ENCODE measurements at regions not wholly inside any gene's neighbourhood (a gene's known extent, or its start where the extent isn't known, plus 50 kb on each side); places are given as distances from the start of the nearest gene placed in this dataset.
A peak's percentile ranks its signal among the peaks of the same experiment; 100 is the strongest.
"Not testable (repeated sequence)": the region's sequence is repeated elsewhere in the genome, so short reads cannot be mapped to it uniquely, and the experiment has no call there.

GRCh38 chr2:43065036-43065435 is 161.4 kb downstream of the ZFP36L2 start:
- DNase-seq (peak in 1 of 4 donors; percentile 10), ATAC-seq (no peak)
- intact Hi-C loops (cut with DNase I): no loop called here
- 66 to 94% methylated on average over 3 of the region's 3 CpGs for WGBS, 2 donors
- no peak for TF ChIP-seq POLR2A (IDR thresholded peaks at IDR 0.05)
- TF ChIP-seq CTCF (IDR thresholded peaks at IDR 0.05): no peak
- H3K4me1 ChIP-seq: no peaks in the 10 kb centered on the region
- no peaks in the 10 kb centered on the region for H3K9me3 ChIP-seq
- H3K36me3 ChIP-seq (replicated peaks in 1 of 2; ENCODE audit: insufficient read depth in 1 of 2, low read depth in 2 of 2): no peaks in the 10 kb centered on the region
- H3K27me3 ChIP-seq: no peaks in the 10 kb centered on the region
- H3K27ac ChIP-seq: no peak overlapping the region
- no peak overlapping the region for H3K4me3 ChIP-seq

GRCh38 chr2:43063096-43063495 is 163.3 kb downstream of the ZFP36L2 start:
- H3K4me1 ChIP-seq; H3K36me3 ChIP-seq (replicated peaks in 1 of 2; ENCODE audit: insufficient read depth in 1 of 2, low read depth in 2 of 2); H3K27me3 ChIP-seq; H3K4me3 ChIP-seq; intact Hi-C loops (cut with DNase I); ATAC-seq; H3K27ac ChIP-seq; DNase-seq; H3K9me3 ChIP-seq: not testable (repeated sequence)
- WGBS, 2 donors: no CpG with 5 or more reads among the region's 32 CpGs

GRCh38 chr2:43062058-43062457 is 164.3 kb downstream of the ZFP36L2 start:
- Histone ChIP-seq H3K27me3 (no peaks in the 10 kb centered on the region), H3K27ac (no peak overlapping the region), H3K4me3 (no peak overlapping the region), H3K4me1 (peaks cover 4% of the 10 kb centered on the region), H3K36me3 (replicated peaks in 1 of 2; ENCODE audit: insufficient read depth in 1 of 2, low read depth in 2 of 2) (no peaks in the 10 kb centered on the region), H3K9me3 (no peaks in the 10 kb centered on the region)
- TF ChIP-seq POLR2A (IDR thresholded peaks at IDR 0.05) (no peak), CTCF (IDR thresholded peaks at IDR 0.05) (no peak)
- intact Hi-C loops (cut with DNase I): no loop called here
- ATAC-seq (no peak), DNase-seq (no peak)

GRCh38 chr2:43060390-43061016 is 165.9 kb downstream of the ZFP36L2 start:
- DNase-seq: peak in 1 of 4 donors; percentile 9

GRCh38 chr2:43059183-43059897 is 167.1 kb downstream of the ZFP36L2 start:
- H3K36me3 ChIP-seq (replicated peaks in 1 of 2; ENCODE audit: insufficient read depth in 1 of 2, low read depth in 2 of 2): no peaks in the 10 kb centered on the region
- intact Hi-C loops (cut with DNase I): no loop called here
- ATAC-seq (peak; percentile 54), DNase-seq (peak; percentile 39 to 75 (median 59))
- peaks cover 9% of the 10 kb centered on the region for H3K4me1 ChIP-seq
- no peaks in the 10 kb centered on the region for H3K27me3 ChIP-seq
- no peaks in the 10 kb centered on the region for H3K9me3 ChIP-seq
- no peak overlapping the region for H3K4me3 ChIP-seq
- H3K27ac ChIP-seq: peak overlapping the region in 2 of 4 donors; percentile 5 to 41
- TF ChIP-seq CTCF (IDR thresholded peaks at IDR 0.05): no peak
- no peak for TF ChIP-seq POLR2A (IDR thresholded peaks at IDR 0.05)
- WGBS, 2 donors: 53 to 81% methylated on average over 11 to 12 of the region's 12 CpGs

More at GRCh38 chr2:43060390-43061016, 165.9 kb downstream of the ZFP36L2 start:
- TF ChIP-seq CTCF (IDR thresholded peaks at IDR 0.05) (no peak), POLR2A (IDR thresholded peaks at IDR 0.05) (no peak)
- Histone ChIP-seq H3K9me3 (no peaks in the 10 kb centered on the region), H3K36me3 (replicated peaks in 1 of 2; ENCODE audit: insufficient read depth in 1 of 2, low read depth in 2 of 2) (no peaks in the 10 kb centered on the region), H3K27me3 (no peaks in the 10 kb centered on the region), H3K27ac (no peak overlapping the region), H3K4me3 (no peak overlapping the region), H3K4me1 (peaks cover 4% of the 10 kb centered on the region)
- no peak for ATAC-seq
- WGBS, 2 donors: 89 to 96% methylated on average over 3 of the region's 3 CpGs
- intact Hi-C loops (cut with DNase I): no loop called here

Measured in body of pancreas (tissue), 4 donors.